ENCODE measurements at regions not wholly inside any gene's neighbourhood (a gene's known extent, or its start where the extent isn't known, plus 50 kb on each side); places are given as distances from the start of the nearest gene placed in this dataset.

- no peaks in the 10 kb centered on the region for H3K79me2 ChIP-seq (replicated peaks; ENCODE audit: insufficient read depth, low read length)
- no peaks in the 10 kb centered on the region for H3F3A ChIP-seq (ENCODE audit: insufficient read depth, low read length, poor library complexity, severe bottlenecking)
- H3K9me3 ChIP-seq (ENCODE audit: low read length), result no peaks in the 10 kb centered on the region
- no peak overlapping the region for H3K4me2 ChIP-seq (ENCODE audit: low read length)
- no peaks in the 10 kb centered on the region for H4K20me1 ChIP-seq (ENCODE audit: insufficient read depth)
- no peak overlapping the region for H3K27ac ChIP-seq (ENCODE audit: low read length)
- no peaks in the 10 kb centered on the region for H3K9me2 ChIP-seq (ENCODE audit: insufficient read depth, low read length)
- TF ChIP-seq EZH2 (IDR thresholded peaks at IDR 0.05; ENCODE audit: borderline replicate concordance, insufficient read depth, low read length, poor library complexity, severe bottlenecking), result no peak
- TF ChIP-seq RAD21 (conservative IDR thresholded peaks at IDR 0.05), result no peak
- no peak for TF ChIP-seq EP300 (conservative IDR thresholded peaks at IDR 0.05; ENCODE audit: poor library complexity, severe bottlenecking)
- TF ChIP-seq POLR2AphosphoS5 (IDR thresholded peaks at IDR 0.05), result no peak
- TF ChIP-seq REST (IDR thresholded peaks at IDR 0.05; ENCODE audit: borderline replicate concordance), result no peak
- H3K4me3 ChIP-seq (ENCODE audit: low read length), result no peak overlapping the region
- H3K27me3 ChIP-seq (ENCODE audit: insufficient read depth, low read depth, low read length), result no peaks in the 10 kb centered on the region
- no peaks in the 10 kb centered on the region for H3K36me3 ChIP-seq (ENCODE audit: insufficient read depth, low read length)
- no peak overlapping the region for H2AFZ ChIP-seq (ENCODE audit: low read depth, low read length)
- no peak overlapping the region for H3K9ac ChIP-seq (ENCODE audit: low read length)
These were observed 78.8 kb upstream of the RCN1 start for GRCh38 chr11:32012049-32012448.

- H2AFZ ChIP-seq (ENCODE audit: low read depth, low read length), result no peak overlapping the region
- no peaks in the 10 kb centered on the region for H3F3A ChIP-seq (ENCODE audit: insufficient read depth, low read length, poor library complexity, severe bottlenecking)
- H3K36me3 ChIP-seq (ENCODE audit: insufficient read depth, low read length), result no peaks in the 10 kb centered on the region
- no peaks in the 10 kb centered on the region for H3K9me2 ChIP-seq (ENCODE audit: insufficient read depth, low read length)
- no peak overlapping the region for H3K4me3 ChIP-seq (ENCODE audit: low read length)
- H3K27ac ChIP-seq (ENCODE audit: low read length), result no peak overlapping the region
- H4K20me1 ChIP-seq (ENCODE audit: insufficient read depth), result no peaks in the 10 kb centered on the region
- no peaks in the 10 kb centered on the region for H3K27me3 ChIP-seq (ENCODE audit: insufficient read depth, low read depth, low read length)
- no peak overlapping the region for H3K9ac ChIP-seq (ENCODE audit: low read length)
- H3K9me3 ChIP-seq (ENCODE audit: low read length), result no peaks in the 10 kb centered on the region
- TF ChIP-seq EP300 (conservative IDR thresholded peaks at IDR 0.05; ENCODE audit: poor library complexity, severe bottlenecking) (no peak), CTCF (IDR thresholded peaks at IDR 0.05; ENCODE audit: poor library complexity, severe bottlenecking) (no peak), EZH2 (IDR thresholded peaks at IDR 0.05; ENCODE audit: borderline replicate concordance, insufficient read depth, low read length, poor library complexity, severe bottlenecking) (no peak), RAD21 (conservative IDR thresholded peaks at IDR 0.05) (no peak), REST (IDR thresholded peaks at IDR 0.05; ENCODE audit: borderline replicate concordance) (no peak), POLR2AphosphoS5 (IDR thresholded peaks at IDR 0.05) (no peak), MXI1 (conservative IDR thresholded peaks at IDR 0.05; ENCODE audit: poor library complexity, severe bottlenecking) (no peak), SMC3 (conservative IDR thresholded peaks at IDR 0.05; ENCODE audit: poor library complexity) (no peak), TAF1 (IDR thresholded peaks at IDR 0.05; ENCODE audit: low read depth) (no peak)
- H3K4me2 ChIP-seq (ENCODE audit: low read length), result no peak overlapping the region
- no peaks in the 10 kb centered on the region for H3K79me2 ChIP-seq (replicated peaks; ENCODE audit: insufficient read depth, low read length)
These were observed 81.9 kb upstream of the RCN1 start for GRCh38 chr11:32008880-32009551.

All from neural cell (in vitro differentiated cells).